ENCODE measurements at regions not wholly inside any gene's neighbourhood (a gene's known extent, or its start where the extent isn't known, plus 50 kb on each side); places are given as distances from the start of the nearest gene placed in this dataset.
"Not testable (repeated sequence)": the region's sequence is repeated elsewhere in the genome, so short reads cannot be mapped to it uniquely, and the experiment has no call there.

GRCh38 chrX:55813150-55813549, 95.6 kb downstream of the RRAGB start:
- DNase-seq (ENCODE audit: low read depth in 3 of 3) = no peak

- no peak for DNase-seq (ENCODE audit: low read depth in 3 of 3)
Observed at GRCh38 chrX:55815546-55815945, 98.0 kb downstream of the RRAGB start.

GRCh38 chrX:55816023-55816422, 98.5 kb downstream of the RRAGB start:
- no peak for DNase-seq (ENCODE audit: low read depth in 3 of 3)

- DNase-seq (ENCODE audit: low read depth in 3 of 3) = no peak
Observed at GRCh38 chrX:55818673-55819375, 101.3 kb downstream of the RRAGB start.

GRCh38 chrX:55839485-55839884, 121.9 kb downstream of the RRAGB start:
- no peak for DNase-seq (ENCODE audit: low read depth in 3 of 3)

GRCh38 chrX:55841962-55842752, 124.6 kb downstream of the RRAGB start:
- no peak for DNase-seq (ENCODE audit: low read depth in 3 of 3)

- not testable (repeated sequence) for DNase-seq (ENCODE audit: low read depth in 3 of 3)
Observed at GRCh38 chrX:55866779-55867178, 149.2 kb downstream of the RRAGB start.

- no peak for DNase-seq (ENCODE audit: low read depth in 3 of 3)
Observed at GRCh38 chrX:55867181-55867651, 149.7 kb downstream of the RRAGB start.

GRCh38 chrX:55867708-55868107, 150.2 kb downstream of the RRAGB start:
- no peak for DNase-seq (ENCODE audit: low read depth in 3 of 3)

GRCh38 chrX:55874807-55875206, 157.3 kb downstream of the RRAGB start:
- DNase-seq (ENCODE audit: low read depth in 3 of 3) = no peak

GRCh38 chrX:55883541-55883940, 166.0 kb downstream of the RRAGB start:
- not testable (repeated sequence) for DNase-seq (ENCODE audit: low read depth in 3 of 3)

GRCh38 chrX:55907968-55908607, 190.5 kb downstream of the RRAGB start:
- DNase-seq (ENCODE audit: low read depth in 3 of 3) = peak in 1 of 3 experiments; percentile 14

GRCh38 chrX:55908661-55909212, 191.2 kb downstream of the RRAGB start:
- DNase-seq (ENCODE audit: low read depth in 3 of 3) = no peak

GRCh38 chrX:55919367-55920221, 202.0 kb downstream of the RRAGB start:
- no peak for DNase-seq (ENCODE audit: low read depth in 3 of 3)

GRCh38 chrX:55924574-55924973, 207.0 kb downstream of the RRAGB start:
- DNase-seq (ENCODE audit: low read depth in 3 of 3) = no peak

GRCh38 chrX:55928529-55928928, 211.0 kb downstream of the RRAGB start:
- not testable (repeated sequence) for DNase-seq (ENCODE audit: low read depth in 3 of 3)

All from stimulated activated CD4-positive, alpha-beta T cell treated with anti-CD3 and anti-CD28 coated beads, TNF-alpha, amount 100 ng/mL, for 4 hours (primary cell).